Right hindlimb (tissue), 1 donor: ENCODE measurements at regions not wholly inside any gene's neighbourhood (a gene's known extent, or its start where the extent isn't known, plus 50 kb on each side); places are given as distances from the start of the nearest gene placed in this dataset.
"Not testable (repeated sequence)": the region's sequence is repeated elsewhere in the genome, so short reads cannot be mapped to it uniquely, and the experiment has no call there.

Experiments used
- DNase-seq: peaks from one replicate; pipeline ENCODE4 v3.0.0-alpha.2; 2018

DNA sequence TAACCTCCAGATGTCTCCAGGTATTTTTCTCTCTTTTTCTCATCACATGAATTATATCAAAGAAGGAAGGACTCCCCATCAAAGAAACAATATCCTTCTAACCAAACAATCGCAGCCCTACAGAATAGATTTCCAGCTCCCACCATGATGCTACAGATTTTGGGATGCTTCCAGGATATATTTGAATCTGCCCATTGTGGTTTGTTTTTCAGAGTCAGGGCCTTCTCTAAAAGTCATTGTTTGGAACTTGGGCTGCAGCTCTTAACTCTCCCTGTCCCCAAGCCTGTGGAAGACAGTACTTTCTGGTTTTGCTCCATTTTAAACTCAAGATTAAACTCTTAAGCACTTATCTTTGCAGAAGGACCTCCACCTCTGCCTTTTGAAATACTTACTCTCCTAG, 223.2 kb downstream of the PMAIP1 start:
- DNase-seq, result no peak

DNA sequence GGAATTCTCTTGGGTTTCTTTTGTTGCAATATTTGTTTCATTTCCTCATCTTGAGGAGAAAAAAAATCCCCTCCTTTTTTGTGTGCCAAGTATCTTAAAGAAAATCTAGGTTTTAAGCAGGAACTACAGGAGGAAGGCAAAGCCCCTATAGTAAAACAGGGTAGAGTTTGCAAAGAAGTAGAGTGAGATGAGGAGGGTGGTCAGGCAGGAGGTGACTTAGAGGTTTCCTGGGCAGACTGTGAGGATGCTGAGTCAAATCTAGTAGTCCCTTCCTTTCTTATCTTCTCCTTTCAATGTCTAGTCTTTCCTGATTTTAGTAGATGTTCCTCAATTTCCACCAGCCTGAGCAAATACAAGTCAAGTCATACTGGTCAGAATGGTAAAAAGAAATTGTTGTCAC, 222.5 kb downstream of the PMAIP1 start:
- no peak for DNase-seq

DNA sequence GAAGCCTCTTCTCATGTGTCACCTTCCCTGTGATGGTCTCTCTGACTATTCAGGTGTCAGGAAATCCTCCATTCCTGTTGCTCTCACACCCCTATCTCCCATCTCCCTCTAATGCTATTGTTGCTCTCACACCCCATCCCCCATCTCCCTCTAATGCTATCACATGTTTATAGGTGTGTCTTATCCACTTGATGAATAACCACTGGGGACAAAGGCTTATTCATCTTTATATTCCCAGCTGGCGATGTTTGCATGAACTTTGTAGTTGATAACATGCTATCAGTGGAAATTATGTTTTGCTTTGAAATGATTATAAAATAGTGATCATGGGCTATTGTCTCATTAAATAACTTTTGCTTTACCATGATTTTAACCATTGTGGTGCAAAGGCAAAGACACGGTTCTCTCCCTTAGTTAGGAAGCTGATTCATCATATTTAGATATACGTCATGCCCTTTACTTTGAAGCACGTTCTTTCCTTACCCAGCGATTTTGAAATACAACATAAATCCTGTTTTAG, 220.5 kb downstream of the PMAIP1 start:
- no peak for DNase-seq

DNA sequence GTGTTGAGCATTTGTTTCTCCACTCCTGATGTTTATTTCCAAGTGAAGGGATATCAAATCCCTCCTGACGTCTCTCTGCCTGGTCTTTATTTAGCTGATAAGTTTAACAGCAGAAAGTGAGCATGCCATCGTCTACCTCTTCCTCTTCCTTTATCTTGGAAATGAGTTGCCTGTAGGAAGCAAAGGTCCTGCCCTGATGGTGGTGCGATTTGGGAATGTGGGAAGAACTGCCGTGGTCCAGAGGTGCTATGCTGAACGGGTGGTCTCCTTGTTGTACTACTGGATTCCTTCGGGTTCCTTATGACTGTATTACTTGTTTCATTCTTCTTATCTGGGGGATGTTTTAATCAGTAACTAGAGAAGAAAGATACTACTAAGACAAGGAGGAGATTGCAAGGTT, 217.5 kb downstream of the PMAIP1 start:
- DNase-seq, result no peak

DNA sequence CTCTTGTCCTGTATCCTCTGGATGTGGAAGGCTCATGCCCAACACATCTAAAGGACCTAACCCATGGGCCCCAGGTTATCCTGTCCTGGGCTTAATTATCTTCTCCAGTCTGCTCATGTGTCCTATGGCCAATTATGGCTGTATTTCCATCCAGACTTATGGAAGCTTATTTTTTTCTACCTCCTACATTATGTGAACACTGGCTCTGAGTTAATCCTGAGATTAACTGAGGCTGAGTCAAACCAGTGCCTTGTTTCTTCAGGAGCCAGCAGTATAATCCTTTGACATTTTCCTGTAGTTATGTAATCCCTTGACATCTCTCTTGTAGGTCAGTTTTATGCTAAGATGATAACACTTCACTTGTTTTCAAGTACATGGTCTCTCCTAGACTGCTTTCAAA, 213.6 kb downstream of the PMAIP1 start:
- no peak for DNase-seq

DNA sequence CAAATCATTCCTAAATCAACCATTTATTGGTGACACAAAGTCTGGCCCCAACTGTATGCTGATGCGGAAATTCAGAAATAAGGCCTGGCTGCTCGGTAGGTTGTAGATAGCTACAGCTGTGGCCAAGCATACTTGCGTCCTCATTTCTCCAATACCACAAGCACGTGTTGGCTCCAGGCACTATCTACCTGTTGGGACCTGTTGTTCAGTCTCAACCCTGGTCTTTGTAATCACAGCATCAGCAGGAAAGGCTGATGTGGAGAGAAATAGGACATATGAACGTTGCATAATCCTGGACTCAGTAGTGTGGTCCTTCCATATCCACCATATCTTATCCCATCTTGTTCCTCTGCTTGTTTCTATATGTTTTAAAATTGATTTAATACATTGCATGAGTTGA, 212.6 kb downstream of the PMAIP1 start:
- DNase-seq, result no peak

DNA sequence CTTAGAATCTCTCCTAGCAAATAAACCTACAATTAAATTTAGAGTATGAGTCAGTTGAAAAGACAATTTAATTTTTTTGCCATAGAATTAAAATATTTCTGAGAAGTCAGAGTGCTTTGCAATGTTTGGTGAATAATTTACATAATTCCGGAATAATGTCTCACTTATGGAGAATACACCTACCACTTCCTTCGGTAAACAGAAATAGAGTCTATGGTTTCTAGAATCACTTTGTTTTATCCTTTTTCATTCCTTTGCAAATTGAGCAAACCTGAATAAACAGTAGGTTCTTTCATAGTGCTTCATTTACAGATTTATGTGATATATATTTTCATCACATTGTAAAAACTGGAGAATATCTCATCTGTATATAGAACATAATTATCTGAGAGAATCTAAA, 211.7 kb downstream of the PMAIP1 start:
- no peak for DNase-seq

DNA sequence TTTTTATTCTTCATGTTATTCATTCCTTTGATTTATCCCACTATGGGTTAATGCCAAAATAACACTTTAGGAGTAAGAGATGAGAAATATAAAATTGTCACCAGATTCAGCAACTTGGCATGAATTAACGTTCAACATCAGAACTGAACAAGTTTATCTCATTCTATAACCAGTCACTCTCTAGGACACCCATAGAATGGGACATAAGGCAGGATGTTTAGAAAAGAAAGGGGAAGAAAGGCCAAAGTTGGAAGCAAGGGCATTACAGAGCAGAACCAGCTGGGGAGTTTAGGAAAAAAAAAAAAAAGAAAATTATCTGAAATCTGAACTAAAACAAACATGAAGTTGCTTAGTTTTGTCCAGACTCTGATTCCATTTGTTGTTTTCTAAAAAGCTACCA, 211.0 kb downstream of the PMAIP1 start:
- no peak for DNase-seq

DNA sequence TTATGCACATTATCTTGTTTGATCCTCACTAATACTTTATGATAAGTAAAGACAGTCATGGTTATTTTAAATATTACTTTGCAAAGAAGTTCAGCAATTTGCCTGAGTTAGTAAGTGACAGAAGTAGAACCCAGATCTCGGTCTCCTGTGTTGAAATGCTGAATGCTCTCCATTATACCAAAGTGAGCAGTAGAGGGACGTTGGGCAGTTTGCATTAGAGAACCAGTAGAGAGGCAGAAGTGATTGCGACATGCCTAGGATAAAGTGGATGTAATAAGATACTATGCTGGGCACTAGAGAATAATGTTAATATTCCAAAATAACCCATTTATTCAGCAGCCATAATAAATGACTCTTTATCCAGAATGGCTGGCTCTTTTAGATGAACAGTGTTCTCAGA, 201.0 kb downstream of the PMAIP1 start:
- DNase-seq, result no peak

DNA sequence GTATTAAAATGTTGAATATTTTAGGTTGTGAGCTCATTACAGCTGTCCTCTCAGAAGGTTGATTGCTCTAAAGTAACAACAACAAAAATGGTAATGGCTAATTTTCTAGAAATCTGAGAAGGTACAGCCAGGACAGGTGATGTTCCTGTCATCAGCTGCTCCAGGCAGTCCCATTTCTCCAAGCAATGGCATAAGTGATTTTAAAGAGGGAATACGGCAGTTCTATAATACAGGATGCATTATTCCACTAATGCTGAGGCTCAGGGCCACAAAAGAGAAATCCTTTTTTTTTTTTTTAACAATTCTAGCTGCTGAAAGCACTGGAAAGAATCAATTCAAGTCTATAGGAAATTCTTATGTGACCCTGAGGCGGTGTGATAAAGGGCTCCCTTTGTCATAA, 199.9 kb downstream of the PMAIP1 start:
- no peak for DNase-seq

DNA sequence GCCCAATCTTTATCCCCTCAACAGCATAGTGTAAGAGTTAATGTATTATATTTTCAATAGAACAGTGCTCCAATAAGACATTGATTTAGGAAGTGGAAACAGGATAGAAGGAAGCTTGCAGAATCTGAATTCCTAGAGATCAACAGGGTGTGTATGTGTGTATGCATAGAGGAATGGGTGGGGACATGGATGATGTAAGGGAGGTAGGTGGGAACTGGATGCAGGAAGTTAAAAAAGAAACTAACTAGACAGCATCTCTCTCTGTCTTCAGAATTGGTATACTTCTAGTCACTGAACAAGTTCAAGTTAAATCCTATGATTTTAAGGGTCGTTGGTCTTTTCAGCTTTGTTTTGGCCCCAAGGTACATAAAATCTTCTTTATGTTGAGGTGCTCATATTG, 196.6 kb downstream of the PMAIP1 start:
- no peak for DNase-seq

DNA sequence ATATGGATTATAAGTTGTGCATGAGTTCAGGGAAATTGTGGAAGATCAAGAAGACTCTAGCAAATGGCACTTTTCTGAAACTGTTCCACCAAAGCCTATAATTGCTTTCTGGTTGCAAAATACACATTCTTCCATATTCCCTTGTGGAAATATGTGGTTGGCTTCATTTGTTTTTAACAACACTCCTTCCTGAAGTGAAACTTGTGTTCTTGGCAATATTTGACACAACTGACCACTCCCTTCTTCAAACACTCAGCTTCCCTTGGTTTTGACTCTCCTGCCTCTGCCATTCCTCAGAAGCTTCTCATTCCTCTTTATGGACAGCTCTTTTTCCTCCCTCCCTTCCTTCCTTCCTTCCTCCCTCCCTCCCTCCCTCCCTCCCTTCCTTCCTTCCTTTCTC, 192.3 kb downstream of the PMAIP1 start:
- DNase-seq, result no peak

DNA sequence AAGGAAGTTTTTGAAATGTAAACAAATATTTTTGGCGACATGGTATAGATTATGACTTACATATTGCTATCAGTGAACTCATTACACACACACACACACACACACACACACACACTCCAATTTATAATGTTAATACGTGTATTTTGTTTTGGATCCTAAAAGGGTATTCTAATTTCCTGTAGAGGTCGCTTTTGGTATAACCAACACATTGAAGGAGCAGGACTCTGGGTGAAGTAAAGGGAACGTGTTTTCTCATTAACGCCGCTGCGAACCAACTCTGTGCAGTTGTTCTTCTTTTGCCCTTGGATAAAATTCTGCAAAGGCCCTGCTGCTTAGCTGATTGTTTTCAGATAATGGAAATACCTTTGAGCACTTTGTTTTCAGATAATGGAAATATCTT, 190.4 kb downstream of the PMAIP1 start:
- DNase-seq, result no peak

DNA sequence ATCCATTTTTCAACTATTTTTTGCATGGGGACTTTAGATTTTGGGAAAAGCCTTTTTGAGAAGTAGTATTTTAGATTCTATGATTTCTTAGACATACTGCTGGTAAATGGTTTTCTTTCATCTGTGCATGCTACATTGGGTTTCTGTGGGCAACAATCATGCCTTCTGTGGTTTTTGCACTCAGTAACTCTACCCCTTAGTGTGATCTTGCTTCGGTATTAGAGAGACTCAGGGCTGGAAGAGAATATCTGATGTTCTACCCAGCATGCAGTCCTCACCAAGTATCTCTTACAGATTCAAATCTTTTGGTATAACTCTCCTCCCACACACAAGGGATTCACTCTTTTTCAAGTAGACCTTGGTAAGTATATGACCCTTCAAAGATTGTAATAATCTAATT, 183.0 kb downstream of the PMAIP1 start:
- no peak for DNase-seq

DNA sequence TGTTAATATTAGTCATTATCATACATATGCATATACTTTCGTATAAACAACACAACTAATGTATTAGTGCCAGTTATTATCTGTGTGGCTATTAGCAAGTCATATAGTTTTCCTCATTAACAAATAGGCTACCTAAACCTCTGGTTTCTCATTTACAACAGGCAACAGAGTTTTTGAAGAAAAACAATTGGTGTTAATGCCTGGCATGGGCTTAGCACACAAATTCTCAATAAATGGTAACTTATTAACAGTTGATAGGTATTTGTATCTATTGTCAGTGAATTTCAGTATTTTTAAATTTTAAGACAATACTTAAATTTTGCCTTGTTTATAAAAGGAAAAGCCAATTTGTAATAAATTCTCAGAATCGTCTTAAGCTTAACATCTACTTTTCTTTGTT, 182.5 kb downstream of the PMAIP1 start:
- no peak for DNase-seq

DNA sequence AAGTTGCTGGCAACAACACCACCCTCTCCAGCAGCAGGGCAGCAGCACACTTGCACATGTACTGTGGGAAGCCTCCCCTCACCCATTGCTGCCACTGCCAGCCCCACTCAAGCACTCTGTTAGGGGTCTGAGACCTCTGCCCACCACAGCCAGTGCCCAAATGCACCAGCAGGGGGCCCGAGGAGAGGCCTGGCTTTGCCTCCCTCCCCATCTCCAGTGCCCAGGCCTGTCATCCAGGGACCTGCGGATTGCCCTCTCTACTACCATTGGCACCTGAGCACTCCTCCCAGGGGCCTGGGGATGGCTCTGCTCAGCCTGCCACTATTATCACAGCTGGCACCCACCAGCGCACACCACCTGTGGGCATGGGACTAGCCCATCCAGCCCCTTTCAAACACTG, 175.7 kb downstream of the PMAIP1 start:
- no peak for DNase-seq

DNA sequence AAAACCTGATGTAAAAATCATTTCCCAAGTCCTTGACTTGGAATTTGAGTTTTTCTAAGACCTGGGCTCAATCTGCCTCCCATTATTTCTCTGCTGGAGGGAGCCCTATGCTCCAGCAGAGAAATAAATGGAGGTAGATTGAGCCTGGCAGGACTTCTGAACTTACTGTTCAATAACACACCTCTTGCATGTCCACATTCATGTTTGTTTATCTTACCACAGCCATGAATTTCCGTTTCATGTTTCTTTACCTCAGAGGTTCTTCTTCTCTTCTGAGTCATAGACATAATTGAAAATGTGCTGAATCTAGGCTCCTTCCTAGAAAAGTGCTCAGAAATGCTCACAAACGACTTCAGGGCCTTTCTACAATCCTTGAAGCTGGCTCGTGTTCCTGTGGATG, 170.8 kb downstream of the PMAIP1 start:
- no peak for DNase-seq

DNA sequence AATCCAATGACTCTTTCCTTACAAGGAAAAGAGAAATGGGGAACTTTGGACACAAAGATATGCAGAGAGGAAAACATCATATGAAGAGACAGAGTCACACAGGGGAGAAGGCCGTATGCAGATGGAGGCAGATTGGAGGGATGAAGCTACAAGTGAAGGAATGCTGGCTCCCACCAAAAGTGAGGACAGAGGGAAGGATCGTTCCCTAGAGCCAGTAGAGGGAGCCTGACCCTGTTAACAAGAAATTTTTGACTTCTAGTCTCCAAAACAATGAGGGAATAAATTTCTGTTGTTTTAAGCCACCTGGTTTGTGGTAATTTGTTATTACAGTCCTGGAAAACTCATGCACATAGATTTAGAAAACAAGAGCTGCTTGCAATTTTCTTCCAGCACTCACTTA, 169.3 kb downstream of the PMAIP1 start:
- no peak for DNase-seq

DNA sequence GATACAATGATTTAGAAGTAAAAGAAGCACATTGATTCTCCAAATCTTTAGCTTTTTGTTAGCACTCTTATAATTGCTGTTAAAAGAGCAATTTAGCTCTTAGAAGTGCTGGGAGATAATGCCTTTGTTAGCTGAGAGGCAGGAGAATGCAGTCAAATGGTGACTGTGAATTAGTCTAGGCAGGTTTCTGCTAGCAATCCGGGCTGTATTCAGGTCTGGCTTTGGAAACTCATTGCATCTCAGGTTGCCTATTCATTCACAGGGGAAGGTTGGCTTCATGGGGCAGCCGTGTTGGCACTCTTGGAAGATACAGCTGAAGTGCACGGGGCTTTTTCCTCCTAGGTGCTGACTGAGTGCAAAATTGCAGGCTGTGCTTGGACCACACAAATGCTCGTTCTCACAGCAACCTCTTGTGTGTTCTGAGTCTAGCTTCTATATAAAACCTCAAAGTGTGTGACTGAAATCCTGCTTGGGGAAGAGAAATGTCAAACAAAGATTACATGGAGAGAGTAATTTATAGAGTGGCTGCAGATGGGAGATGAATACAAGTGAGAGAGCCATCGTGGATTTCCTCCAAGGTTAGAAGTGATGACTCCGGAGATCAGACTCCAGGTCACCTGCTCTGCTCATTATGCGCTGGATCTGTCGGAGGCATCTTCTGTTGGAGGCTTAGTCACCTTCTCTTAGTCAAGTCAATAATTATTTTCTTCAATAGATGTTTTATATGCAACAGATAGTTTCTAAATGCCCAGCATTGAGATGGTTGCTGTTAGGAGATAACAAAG, 167.8 kb downstream of the PMAIP1 start:
- DNase-seq, result no peak

DNA sequence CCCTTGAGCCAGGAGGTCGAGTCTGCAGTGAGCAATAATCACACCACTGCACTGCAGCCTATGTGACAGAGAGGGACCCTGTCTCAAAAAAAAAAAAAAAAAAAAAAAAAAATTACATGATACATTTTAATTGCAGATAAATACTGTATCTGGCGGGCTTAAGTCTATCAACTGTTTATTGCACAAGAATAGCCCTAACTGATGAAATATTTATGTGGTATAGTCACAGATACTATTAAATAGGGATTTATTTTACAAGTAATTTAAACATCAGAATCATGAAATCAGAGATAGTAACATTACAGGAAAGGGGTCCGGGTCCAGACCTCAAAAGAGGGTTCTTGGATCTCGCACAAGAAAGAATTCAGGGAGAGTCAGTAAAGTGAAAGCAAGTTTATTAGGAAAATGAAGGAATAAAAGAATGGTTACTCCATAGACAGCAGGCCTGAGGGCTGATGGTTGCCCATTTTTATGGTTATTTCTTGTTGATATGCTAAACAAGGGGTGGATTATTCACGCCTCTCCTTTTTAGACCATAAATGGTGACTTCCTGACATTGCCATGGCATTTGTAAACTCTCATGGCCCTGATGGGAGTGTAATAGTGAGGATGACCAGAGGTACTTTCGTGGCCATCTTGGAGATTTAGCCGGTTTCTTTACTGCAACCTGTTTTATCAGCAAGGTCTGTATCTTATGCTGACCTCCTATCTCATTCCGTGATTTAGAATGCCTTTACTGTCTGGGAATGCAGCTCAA, 166.6 kb downstream of the PMAIP1 start:
- DNase-seq, result no peak

DNA sequence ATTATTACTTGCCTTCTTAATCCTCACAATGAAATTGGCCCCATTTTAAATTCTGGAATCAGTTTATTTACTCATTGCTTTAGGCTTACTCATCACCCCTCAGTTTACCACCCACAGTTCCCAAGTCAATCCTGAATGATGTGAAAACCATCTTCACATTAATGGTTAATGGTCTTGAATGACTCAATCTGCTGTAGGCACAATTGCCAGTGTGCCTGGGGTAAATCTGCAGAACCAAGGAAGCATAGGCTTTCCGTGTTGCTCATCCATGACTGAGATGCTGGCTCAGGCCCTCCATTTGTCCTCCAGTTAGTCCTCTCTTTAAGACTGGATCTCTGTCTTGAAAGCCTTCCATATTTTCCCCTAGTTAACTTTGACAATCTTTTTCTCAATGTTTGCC, 164.5 kb downstream of the PMAIP1 start:
- DNase-seq, result no peak

DNA sequence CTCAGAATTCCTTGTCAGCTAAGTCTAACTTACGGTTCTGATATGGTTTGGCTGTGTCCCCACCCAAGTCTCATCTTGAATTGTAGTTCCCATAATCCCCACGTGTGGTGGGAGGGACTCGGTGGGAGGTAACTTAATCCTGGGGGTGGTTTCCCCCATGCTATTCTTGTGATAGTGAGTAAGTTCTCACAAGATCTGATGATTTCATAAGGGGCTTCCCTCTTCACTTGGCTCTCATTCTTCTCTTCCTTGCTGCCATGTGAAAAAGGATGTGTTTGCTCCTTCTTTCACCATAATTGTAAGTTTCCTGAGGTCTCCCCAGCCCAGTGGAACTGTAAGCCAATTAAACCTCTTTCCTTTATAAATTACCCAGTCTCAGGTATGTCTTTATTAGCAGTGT, 163.0 kb downstream of the PMAIP1 start:
- not testable (repeated sequence) for DNase-seq

DNA sequence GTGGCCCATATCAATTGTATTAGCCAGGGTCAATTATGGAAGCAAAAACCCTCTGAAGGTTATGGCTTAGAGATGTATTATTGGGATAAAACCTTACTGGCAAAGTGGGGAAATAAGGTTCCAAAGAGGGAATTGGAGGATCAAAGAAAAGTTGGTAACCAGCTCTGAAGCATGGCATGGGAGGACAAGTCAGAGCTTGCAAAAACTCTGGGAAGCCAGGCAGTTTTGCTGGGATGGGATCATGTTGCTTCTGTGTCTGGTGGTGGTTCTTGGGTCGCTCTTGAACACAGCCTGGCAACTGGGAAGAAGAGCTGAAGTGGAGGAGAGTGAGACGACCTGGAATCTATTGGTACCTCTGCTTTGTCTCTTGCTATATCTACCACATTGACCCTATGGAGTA, 162.6 kb downstream of the PMAIP1 start:
- DNase-seq, result no peak

DNA sequence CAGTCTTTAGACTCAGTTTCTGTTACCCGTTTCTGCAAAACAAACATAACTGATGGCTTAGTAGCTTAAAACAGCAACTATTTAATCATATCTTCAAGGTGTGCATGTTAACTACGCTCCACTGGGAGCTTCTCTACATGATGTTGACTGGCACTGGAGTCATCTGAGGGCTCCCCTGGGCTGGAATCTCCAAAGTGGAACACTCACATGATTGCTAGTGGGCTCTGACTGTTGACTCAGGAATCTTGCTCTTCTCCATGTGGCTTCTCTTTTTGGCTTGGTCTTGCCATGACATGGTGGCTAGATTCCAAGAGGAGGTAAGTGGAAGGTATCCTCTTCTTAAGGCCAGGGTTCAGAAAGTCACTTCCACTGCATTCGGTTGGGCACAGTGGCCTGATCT, 160.8 kb downstream of the PMAIP1 start:
- DNase-seq, result no peak

DNA sequence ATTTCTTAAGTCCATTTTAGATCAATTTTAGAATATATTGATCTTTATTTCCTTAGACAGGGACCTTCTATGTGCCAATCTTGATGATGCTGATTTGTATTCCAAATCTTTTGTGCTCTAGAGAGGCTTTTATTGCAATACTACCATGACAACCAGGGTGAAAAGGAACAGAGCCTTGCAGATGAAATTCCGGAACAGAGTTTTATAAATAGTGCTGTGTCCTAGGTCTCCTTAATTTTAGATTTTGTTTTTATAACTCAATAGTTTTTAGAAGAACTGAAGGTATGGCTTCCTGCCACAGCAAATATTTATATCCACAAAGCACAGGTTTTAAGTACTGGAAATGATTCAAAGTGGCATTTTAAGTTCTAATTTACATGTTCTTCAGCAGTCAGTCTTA, 160.2 kb downstream of the PMAIP1 start:
- no peak for DNase-seq
